HEK293 (cell line): ENCODE measurements at regions not wholly inside any gene's neighbourhood (a gene's known extent, or its start where the extent isn't known, plus 50 kb on each side); places are given as distances from the start of the nearest gene placed in this dataset.

ENCODE experiments used
- CTCF ChIA-PET: fragments of 350-600 bp; formaldehyde crosslinking; extraction: SDS; loops from one replicate; lab custom pipeline; 2021; ENCODE audit warnings: antibody characterized with exemption; lab: Yijun Ruan, JAX
- POLR2A ChIA-PET: fragments of 300-600 bp; formaldehyde crosslinking; extraction: SDS; loops from one replicate; lab custom pipeline; 2020; ENCODE audit warnings: antibody characterized with exemption, inconsistent platforms; lab: Yijun Ruan, JAX
- H3K27ac ChIP-seq: fragments of 200-500 bp; sonication (Bioruptor generic); 2 replicates; pipeline ENCODE4 v1.5.1; 2014; ENCODE audit warnings: low read depth, low read length, control low read depth, inconsistent platforms; ENCODE audit errors: extremely low read depth
- H3K36me3 ChIP-seq, 2 experiments: fragments of 200-500 bp in 1 of 2; sonication (Bioruptor generic) in 1 of 2; 1 replicate in 1 of 2; 2 replicates in 1 of 2; pipeline ENCODE4 v1.5.1; 2014 to 2017; ENCODE audit warnings: inconsistent platforms in 2 of 2, low read length in 2 of 2; ENCODE audit not compliant: control insufficient read depth in 2 of 2, insufficient read depth in 1 of 2
- H3K4me1 ChIP-seq: fragments of 200-500 bp; sonication (Bioruptor generic); 2 replicates; pipeline ENCODE4 v1.5.1; 2014; ENCODE audit warnings: mild to moderate bottlenecking, low read length, inconsistent platforms; ENCODE audit not compliant: control insufficient read depth, insufficient read depth
- H3K4me3 ChIP-seq: 2 replicates; pipeline ENCODE4 v1.5.1; 2011; ENCODE audit warnings: low read depth, mild to moderate bottlenecking, control low read depth, low read length, moderate library complexity
- H3K9me3 ChIP-seq: fragments of 200-500 bp; sonication (Bioruptor generic); 2 replicates; pipeline ENCODE4 v1.5.1; 2014; ENCODE audit warnings: low read depth, low read length, inconsistent platforms; ENCODE audit not compliant: control insufficient read depth, insufficient read depth
- KLF7 ChIP-seq: fragments of 450-650 bp; formaldehyde crosslinking; IDR thresholded peaks from 2 replicates; pipeline ENCODE4 v1.5.1; 2016; ENCODE audit warnings: missing biosample characterization, missing genetic modification characterization, borderline replicate concordance
- SCRT2 ChIP-seq: fragments of 450-650 bp; formaldehyde crosslinking; IDR thresholded peaks from 2 replicates; pipeline ENCODE4 v1.5.1; 2016; ENCODE audit warnings: missing biosample characterization, missing genetic modification characterization
- TRIM28 ChIP-seq: IDR thresholded peaks from 2 replicates; pipeline ENCODE4 v1.6.1; 2011; ENCODE audit warnings: low read length, control low read depth, borderline replicate concordance
- ZBTB21 ChIP-seq: fragments of 450-650 bp; formaldehyde crosslinking; IDR thresholded peaks from 2 replicates; pipeline ENCODE4 v1.5.1; 2017; ENCODE audit warnings: missing biosample characterization, missing genetic modification characterization
- ZNF175 ChIP-seq: fragments of 450-650 bp; formaldehyde crosslinking; IDR thresholded peaks from 2 replicates; pipeline ENCODE4 v1.5.1; 2016; ENCODE audit warnings: missing biosample characterization, missing genetic modification characterization
- ZNF248 ChIP-seq: fragments of 450-650 bp; formaldehyde crosslinking; IDR thresholded peaks from 2 replicates; pipeline ENCODE4 v1.5.1; 2017; ENCODE audit warnings: missing biosample characterization, missing genetic modification characterization
- ZNF292 ChIP-seq: fragments of 450-650 bp; formaldehyde crosslinking; IDR thresholded peaks from 2 replicates; pipeline ENCODE4 v1.5.1; 2016; ENCODE audit warnings: low read depth, missing biosample characterization, missing genetic modification characterization, borderline replicate concordance
- ZNF311 ChIP-seq: fragments of 450-650 bp; formaldehyde crosslinking; IDR thresholded peaks from 2 replicates; pipeline ENCODE4 v1.5.1; 2017; ENCODE audit warnings: missing biosample characterization, missing genetic modification characterization, borderline replicate concordance
- ZNF391 ChIP-seq: fragments of 450-650 bp; formaldehyde crosslinking; IDR thresholded peaks from 2 replicates; pipeline ENCODE4 v1.5.1; 2016; ENCODE audit warnings: low read depth, missing biosample characterization, missing genetic modification characterization, borderline replicate concordance
- ZNF473 ChIP-seq: fragments of 450-650 bp; formaldehyde crosslinking; IDR thresholded peaks from 2 replicates; pipeline ENCODE4 v1.5.1; 2017; ENCODE audit warnings: missing biosample characterization, missing genetic modification characterization
- ZNF514 ChIP-seq: fragments of 450-650 bp; formaldehyde crosslinking; IDR thresholded peaks from 2 replicates; pipeline ENCODE4 v1.5.1; 2016; ENCODE audit warnings: missing biosample characterization, missing genetic modification characterization
- ZNF621 ChIP-seq: fragments of 450-650 bp; formaldehyde crosslinking; IDR thresholded peaks from 2 replicates; pipeline ENCODE4 v1.5.1; 2017; ENCODE audit warnings: missing biosample characterization, missing genetic modification characterization
- ZNF701 ChIP-seq: fragments of 450-650 bp; formaldehyde crosslinking; IDR thresholded peaks from 2 replicates; pipeline ENCODE4 v1.5.1; 2016; ENCODE audit warnings: missing biosample characterization, missing genetic modification characterization
- ZNF791 ChIP-seq: fragments of 450-650 bp; formaldehyde crosslinking; IDR thresholded peaks from 2 replicates; pipeline ENCODE4 v1.5.1; 2016; ENCODE audit warnings: missing biosample characterization, missing genetic modification characterization
- ZSCAN16 ChIP-seq: fragments of 450-650 bp; formaldehyde crosslinking; IDR thresholded peaks from 2 replicates; pipeline ENCODE4 v1.5.1; 2016; ENCODE audit warnings: missing biosample characterization, missing genetic modification characterization
- TF ChIP-seq, protein P1 (sequence below): fragments of 450-650 bp; formaldehyde crosslinking; IDR thresholded peaks from 2 replicates; pipeline ENCODE4 v1.5.1; 2016; ENCODE audit warnings: missing biosample characterization, missing genetic modification characterization
- TF ChIP-seq, protein P2 (sequence below): fragments of 450-650 bp; formaldehyde crosslinking; IDR thresholded peaks from 2 replicates; pipeline ENCODE4 v1.5.1; 2017; ENCODE audit warnings: missing biosample characterization, mild to moderate bottlenecking, missing genetic modification characterization, moderate library complexity
- TF ChIP-seq, protein P3 (sequence below): fragments of 450-650 bp; formaldehyde crosslinking; IDR thresholded peaks from 2 replicates; pipeline ENCODE4 v1.5.1; 2017; ENCODE audit warnings: missing biosample characterization, missing genetic modification characterization
- TF ChIP-seq, protein P4 (sequence below): fragments of 450-650 bp; formaldehyde crosslinking; optimal IDR thresholded peaks from 2 replicates; pipeline ENCODE3; 2016; ENCODE audit warnings: missing biosample characterization, mild to moderate bottlenecking, missing genetic modification characterization
- TF ChIP-seq, protein P5 (sequence below): IDR thresholded peaks from 2 replicates; pipeline ENCODE4 v1.6.1; 2011; ENCODE audit warnings: mild to moderate bottlenecking, low read depth, low read length, borderline replicate concordance
- TF ChIP-seq, protein P6 (sequence below): fragments of 450-650 bp; formaldehyde crosslinking; IDR thresholded peaks from 2 replicates; pipeline ENCODE4 v1.5.1; 2016; ENCODE audit warnings: missing biosample characterization, missing genetic modification characterization

DNA sequence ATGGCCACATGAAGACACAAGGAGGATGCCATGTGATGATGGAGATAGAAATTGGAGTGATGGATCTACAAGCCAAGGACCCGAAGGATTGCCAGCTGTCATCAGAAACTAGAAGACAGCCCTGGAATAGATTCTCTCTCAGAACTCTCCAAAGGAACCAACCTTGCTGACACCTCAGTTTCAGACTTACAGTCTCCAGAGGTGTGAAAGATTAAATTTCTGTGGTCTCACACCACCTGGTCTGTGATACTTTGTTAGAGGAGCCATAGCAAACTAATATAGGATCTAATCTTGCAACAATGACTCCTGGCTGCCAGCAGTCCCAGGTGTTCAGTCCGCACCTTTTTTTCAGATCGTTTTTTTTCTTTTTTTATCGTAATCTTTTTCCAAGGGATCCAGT, 647.3 kb upstream of the GHITM start:
- CTCF ChIA-PET: interaction anchor here (0.6 kb wide), 1 partner anchor 695 kb away, joined by 3 read pairs; no protein-coding TSS in a partner anchor

DNA sequence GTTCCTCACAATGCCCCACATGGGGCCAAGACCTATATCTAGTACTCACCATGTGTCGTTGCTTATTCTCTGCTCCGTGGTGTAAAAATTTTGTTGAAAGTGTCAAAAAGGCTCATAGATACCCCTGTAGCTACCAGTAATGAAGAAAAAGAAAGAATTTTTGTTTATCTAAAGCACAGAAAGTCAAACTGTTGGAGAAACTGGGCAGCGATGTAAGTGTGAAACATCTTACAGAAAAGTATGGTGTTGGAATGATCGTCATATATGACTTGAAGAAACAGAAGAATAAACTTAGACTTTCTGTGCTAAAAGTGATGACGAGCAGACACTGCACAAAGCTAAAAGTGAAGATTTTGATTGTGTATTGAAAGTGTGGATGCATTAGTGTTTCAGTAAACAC, 626.6 kb upstream of the GHITM start:
- no peaks in the 10 kb centered on the region for H3K36me3 ChIP-seq
- no peak overlapping the region for H3K27ac ChIP-seq
- no peaks in the 10 kb centered on the region for H3K9me3 ChIP-seq
- ChIA-PET POLR2A (no interaction called here), CTCF (no interaction called here)
- no peaks in the 10 kb centered on the region for H3K4me1 ChIP-seq
- no peak overlapping the region for H3K4me3 ChIP-seq
- TF ChIP-seq ZNF791 (tag by site-specific recombination) (no peak), ZNF473 (no peak), ZNF248 (tag by site-specific recombination) (no peak), SCRT2 (no peak), ZNF292 (tag by site-specific recombination) (no peak), ZNF621 (tag by site-specific recombination) (no peak), ZNF701 (no peak), ZNF311 (tag by site-specific recombination) (no peak)
- TF ChIP-seq, protein P1, sequence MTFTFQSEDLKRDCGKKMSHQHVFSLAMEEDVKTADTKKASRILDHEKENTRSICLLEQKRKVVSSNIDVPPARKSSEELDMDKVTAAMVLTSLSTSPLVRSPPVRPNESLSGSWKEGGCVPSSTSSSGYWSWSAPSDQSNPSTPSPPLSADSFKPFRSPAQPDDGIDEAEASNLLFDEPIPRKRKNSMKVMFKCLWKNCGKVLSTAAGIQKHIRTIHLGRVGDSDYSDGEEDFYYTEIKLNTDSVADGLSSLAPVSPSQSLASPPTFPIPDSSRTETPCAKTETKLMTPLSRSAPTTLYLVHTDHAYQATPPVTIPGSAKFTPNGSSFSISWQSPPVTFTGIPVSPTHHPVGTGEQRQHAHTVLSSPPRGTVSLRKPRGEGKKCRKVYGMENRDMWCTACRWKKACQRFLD: no peak
- TF ChIP-seq, protein P2, sequence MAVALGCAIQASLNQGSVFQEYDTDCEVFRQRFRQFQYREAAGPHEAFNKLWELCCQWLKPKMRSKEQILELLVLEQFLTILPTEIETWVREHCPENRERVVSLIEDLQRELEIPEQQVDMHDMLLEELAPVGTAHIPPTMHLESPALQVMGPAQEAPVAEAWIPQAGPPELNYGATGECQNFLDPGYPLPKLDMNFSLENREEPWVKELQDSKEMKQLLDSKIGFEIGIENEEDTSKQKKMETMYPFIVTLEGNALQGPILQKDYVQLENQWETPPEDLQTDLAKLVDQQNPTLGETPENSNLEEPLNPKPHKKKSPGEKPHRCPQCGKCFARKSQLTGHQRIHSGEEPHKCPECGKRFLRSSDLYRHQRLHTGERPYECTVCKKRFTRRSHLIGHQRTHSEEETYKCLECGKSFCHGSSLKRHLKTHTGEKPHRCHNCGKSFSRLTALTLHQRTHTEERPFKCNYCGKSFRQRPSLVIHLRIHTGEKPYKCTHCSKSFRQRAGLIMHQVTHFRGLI (tag by site-specific recombination): no peak
- TF ChIP-seq, protein P3, sequence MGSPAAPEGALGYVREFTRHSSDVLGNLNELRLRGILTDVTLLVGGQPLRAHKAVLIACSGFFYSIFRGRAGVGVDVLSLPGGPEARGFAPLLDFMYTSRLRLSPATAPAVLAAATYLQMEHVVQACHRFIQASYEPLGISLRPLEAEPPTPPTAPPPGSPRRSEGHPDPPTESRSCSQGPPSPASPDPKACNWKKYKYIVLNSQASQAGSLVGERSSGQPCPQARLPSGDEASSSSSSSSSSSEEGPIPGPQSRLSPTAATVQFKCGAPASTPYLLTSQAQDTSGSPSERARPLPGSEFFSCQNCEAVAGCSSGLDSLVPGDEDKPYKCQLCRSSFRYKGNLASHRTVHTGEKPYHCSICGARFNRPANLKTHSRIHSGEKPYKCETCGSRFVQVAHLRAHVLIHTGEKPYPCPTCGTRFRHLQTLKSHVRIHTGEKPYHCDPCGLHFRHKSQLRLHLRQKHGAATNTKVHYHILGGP: no peak

More for the DNA sequence above, 647.3 kb upstream of the GHITM start:
- no peak for TF ChIP-seq ZNF514 (tag by site-specific recombination)
- no peak for TF ChIP-seq KLF7
- no peak for TF ChIP-seq TRIM28
- TF ChIP-seq ZNF391: no peak
- TF ChIP-seq, protein P4, sequence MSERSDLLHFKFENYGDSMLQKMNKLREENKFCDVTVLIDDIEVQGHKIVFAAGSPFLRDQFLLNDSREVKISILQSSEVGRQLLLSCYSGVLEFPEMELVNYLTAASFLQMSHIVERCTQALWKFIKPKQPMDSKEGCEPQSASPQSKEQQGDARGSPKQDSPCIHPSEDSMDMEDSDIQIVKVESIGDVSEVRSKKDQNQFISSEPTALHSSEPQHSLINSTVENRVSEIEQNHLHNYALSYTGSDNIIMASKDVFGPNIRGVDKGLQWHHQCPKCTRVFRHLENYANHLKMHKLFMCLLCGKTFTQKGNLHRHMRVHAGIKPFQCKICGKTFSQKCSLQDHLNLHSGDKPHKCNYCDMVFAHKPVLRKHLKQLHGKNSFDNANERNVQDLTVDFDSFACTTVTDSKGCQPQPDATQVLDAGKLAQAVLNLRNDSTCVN (tag by site-specific recombination): no peak
- no peaks in the 10 kb centered on the region for H3K4me1 ChIP-seq
- no peaks in the 10 kb centered on the region for H3K36me3 ChIP-seq
- H3K9me3 ChIP-seq: no peaks in the 10 kb centered on the region; the same call in 1 of the 2 replicates
- POLR2A ChIA-PET: no interaction called here
- H3K27ac ChIP-seq: no peak overlapping the region
- H3K4me3 ChIP-seq: no peak overlapping the region

DNA sequence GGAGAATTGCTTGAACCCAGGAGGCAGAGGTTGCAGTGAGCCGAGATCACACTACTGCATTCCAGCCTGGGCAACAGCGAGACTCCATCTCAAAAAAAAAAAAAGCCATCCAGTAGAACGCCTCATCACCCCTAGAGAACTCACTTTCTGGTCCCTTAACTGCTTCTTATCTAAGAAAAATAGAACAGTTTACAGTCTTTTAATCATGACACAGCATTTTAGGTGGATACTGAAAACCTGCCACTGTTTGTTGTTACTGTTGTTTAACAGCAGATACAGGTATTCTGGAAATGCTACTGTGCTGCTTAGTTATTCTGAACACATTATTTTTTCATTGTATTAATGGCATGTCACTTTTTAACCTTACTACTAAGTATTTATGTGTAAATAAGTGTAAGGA, 624.3 kb upstream of the GHITM start:
- no peak overlapping the region for H3K27ac ChIP-seq
- CTCF ChIA-PET: no interaction called here
- no peaks in the 10 kb centered on the region for H3K9me3 ChIP-seq
- no peak overlapping the region for H3K4me3 ChIP-seq
- H3K36me3 ChIP-seq: no peaks in the 10 kb centered on the region
- H3K4me1 ChIP-seq: no peaks in the 10 kb centered on the region
- TF ChIP-seq, protein P5, sequence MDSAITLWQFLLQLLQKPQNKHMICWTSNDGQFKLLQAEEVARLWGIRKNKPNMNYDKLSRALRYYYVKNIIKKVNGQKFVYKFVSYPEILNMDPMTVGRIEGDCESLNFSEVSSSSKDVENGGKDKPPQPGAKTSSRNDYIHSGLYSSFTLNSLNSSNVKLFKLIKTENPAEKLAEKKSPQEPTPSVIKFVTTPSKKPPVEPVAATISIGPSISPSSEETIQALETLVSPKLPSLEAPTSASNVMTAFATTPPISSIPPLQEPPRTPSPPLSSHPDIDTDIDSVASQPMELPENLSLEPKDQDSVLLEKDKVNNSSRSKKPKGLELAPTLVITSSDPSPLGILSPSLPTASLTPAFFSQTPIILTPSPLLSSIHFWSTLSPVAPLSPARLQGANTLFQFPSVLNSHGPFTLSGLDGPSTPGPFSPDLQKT: no peak
- no peak for TF ChIP-seq ZSCAN16 (tag by site-specific recombination)
- TF ChIP-seq ZBTB21 (tag by site-specific recombination): no peak
- TF ChIP-seq, protein P6, sequence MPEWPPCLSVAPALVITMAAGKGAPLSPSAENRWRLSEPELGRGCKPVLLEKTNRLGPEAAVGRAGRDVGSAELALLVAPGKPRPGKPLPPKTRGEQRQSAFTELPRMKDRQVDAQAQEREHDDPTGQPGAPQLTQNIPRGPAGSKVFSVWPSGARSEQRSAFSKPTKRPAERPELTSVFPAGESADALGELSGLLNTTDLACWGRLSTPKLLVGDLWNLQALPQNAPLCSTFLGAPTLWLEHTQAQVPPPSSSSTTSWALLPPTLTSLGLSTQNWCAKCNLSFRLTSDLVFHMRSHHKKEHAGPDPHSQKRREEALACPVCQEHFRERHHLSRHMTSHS (tag by site-specific recombination): no peak
- TF ChIP-seq ZNF175: no peak
- POLR2A ChIA-PET: no interaction called here
